ENCODE measurements at regions not wholly inside any gene's neighbourhood (a gene's known extent, or its start where the extent isn't known, plus 50 kb on each side); places are given as distances from the start of the nearest gene placed in this dataset.

DNA sequence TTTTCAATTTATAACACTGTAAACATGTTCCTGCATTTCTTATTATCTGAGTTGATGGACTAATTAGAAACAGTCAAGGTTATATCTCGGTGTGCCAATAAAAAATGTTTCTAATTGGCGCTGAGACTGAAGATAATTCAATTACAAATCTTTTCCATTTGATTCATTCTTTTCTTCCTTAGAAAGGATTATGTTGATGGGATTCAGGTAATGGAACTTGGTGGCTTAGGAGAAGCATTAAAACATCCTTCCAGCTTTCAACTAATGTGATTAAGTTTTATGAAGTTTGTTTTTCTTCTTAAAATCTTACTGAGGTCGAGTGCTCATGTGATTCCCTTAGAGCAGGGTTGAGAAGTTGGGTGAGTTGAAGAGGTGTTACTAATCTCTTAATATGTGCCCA is 1015.3 kb downstream of the NR2F1-AS1 start:
- no peak overlapping the region for H3K4me3 ChIP-seq (ENCODE audit: low read depth, low read length)
- TF ChIP-seq, protein P1, sequence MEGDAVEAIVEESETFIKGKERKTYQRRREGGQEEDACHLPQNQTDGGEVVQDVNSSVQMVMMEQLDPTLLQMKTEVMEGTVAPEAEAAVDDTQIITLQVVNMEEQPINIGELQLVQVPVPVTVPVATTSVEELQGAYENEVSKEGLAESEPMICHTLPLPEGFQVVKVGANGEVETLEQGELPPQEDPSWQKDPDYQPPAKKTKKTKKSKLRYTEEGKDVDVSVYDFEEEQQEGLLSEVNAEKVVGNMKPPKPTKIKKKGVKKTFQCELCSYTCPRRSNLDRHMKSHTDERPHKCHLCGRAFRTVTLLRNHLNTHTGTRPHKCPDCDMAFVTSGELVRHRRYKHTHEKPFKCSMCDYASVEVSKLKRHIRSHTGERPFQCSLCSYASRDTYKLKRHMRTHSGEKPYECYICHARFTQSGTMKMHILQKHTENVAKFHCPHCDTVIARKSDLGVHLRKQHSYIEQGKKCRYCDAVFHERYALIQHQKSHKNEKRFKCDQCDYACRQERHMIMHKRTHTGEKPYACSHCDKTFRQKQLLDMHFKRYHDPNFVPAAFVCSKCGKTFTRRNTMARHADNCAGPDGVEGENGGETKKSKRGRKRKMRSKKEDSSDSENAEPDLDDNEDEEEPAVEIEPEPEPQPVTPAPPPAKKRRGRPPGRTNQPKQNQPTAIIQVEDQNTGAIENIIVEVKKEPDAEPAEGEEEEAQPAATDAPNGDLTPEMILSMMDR (IDR thresholded peaks at IDR 0.05; ENCODE audit: low read depth, low read length), result no peak
- no peak for DNase-seq (ENCODE audit: low read depth, low spot score)
- in situ Hi-C loops (cut with HindIII; ENCODE audit: low sequenced_read_pairs), result no loop called here

DNA sequence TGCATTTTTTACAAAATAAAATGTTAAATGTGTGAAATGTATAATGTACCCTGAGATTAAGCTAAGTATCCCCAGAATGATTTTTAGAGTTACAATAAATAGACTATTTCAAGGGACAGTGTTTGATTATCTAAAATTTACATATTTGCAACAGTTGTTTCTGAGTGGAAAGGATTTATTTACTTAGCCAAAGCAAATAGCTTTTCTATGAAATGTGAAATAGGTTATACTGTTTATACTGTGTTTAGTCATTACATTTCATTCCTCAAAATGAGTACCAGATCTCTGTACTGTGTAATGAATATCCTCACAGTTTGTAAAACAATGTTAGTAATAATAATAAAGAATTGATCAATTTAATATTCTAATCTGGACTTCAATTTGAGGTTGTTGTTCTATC is 1019.0 kb downstream of the NR2F1-AS1 start:
- TF ChIP-seq, protein P1 (IDR thresholded peaks at IDR 0.05; ENCODE audit: low read depth, low read length), result no peak
- DNase-seq (ENCODE audit: low read depth, low spot score), result no peak
- in situ Hi-C loops (cut with HindIII; ENCODE audit: low sequenced_read_pairs), result no loop called here
- no peak overlapping the region for H3K4me3 ChIP-seq (ENCODE audit: low read depth, low read length)

DNA sequence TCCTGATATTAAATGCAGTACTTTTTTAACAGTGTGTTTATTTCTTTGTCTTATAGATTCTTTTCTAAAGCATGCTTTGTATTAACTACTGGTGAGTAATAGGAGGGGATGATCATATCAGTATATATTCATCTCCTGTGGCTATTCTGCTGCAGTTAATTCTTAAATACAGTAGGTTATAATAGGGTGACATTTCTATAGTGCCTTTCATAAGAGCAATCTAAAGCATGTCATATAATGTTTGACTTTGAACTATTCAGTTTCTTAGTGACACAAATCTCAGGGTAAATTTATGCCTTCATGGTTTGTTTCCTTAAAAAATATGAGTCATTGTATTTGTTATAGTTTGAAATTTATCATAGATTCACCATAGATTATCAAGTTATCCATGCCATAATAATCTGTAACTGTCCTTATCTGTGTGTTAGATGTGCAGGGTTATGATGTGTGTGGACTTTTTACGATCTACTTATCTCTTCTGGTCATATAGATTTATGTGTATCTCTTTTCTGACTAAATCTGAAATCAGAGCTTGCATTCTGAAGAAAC is 1019.5 kb downstream of the NR2F1-AS1 start:
- H3K4me3 ChIP-seq (ENCODE audit: low read depth, low read length), result no peak overlapping the region
- TF ChIP-seq, protein P1 (IDR thresholded peaks at IDR 0.05; ENCODE audit: low read depth, low read length), result no peak
- DNase-seq (ENCODE audit: low read depth, low spot score), result no peak
- in situ Hi-C loops (cut with HindIII; ENCODE audit: low sequenced_read_pairs), result no loop called here

DNA sequence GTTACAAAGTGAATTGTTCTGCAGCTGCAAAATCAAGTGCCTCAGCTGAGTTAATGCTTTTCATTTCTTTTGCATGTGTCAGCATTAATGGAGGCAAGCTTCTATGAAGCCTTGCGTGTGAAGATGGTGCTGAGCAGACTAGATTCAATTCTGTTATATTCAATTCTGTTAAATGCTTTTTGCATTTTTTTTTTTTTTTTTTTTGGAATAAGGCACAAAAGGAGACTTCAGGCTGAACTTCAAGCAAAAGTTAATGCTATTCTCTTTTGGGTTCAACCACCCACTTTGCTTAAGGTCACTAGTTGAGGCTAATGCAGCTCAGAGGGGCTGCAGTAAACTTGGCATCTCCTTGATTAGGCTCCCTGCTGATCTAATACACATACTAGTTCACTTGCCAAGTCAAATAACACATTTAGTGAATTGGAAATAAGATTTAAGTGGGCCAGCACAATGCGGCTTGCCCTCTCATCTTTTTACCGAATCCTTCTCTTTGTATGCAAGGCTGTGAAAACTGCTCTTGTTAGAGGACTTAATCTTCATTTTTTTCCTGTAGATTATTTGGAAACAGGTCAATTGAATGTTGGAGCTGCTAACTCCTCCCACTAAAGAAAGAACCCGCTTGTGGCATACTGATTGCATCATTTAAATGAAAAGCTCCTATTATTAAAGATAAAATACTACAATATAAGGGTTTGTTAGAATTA is 1020.2 kb downstream of the NR2F1-AS1 start:
- H3K4me3 ChIP-seq (ENCODE audit: low read depth, low read length), result no peak overlapping the region
- DNase-seq (ENCODE audit: low read depth, low spot score), result peak; percentile 89
- TF ChIP-seq, protein P1 (IDR thresholded peaks at IDR 0.05; ENCODE audit: low read depth, low read length), result no peak
- in situ Hi-C loops (cut with HindIII; ENCODE audit: low sequenced_read_pairs), result no loop called here

DNA sequence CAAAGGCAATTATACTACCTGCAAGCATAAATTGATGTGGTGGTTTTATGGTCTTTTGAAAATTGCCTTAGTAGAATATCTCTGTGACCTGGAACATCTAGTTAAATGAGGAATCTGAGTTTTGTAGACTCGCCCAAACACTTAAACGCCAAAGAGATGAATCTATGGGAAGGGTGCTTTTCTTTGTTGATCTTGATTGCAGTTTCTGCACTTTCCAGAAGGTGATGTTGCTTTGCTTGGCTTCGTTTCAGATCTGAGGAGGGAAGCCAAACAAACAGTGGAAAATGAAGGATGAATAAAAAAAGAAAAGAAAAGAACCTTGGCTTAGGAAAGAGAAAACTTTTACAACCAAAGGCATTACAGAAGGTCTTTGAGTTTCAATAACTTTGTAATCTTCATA is 1021.2 kb downstream of the NR2F1-AS1 start:
- peak; percentile 86 for DNase-seq (ENCODE audit: low read depth, low spot score)
- no peak overlapping the region for H3K4me3 ChIP-seq (ENCODE audit: low read depth, low read length)
- TF ChIP-seq, protein P1 (IDR thresholded peaks at IDR 0.05; ENCODE audit: low read depth, low read length), result peak; percentile 26
- in situ Hi-C loops (cut with HindIII; ENCODE audit: low sequenced_read_pairs), result no loop called here

DNA sequence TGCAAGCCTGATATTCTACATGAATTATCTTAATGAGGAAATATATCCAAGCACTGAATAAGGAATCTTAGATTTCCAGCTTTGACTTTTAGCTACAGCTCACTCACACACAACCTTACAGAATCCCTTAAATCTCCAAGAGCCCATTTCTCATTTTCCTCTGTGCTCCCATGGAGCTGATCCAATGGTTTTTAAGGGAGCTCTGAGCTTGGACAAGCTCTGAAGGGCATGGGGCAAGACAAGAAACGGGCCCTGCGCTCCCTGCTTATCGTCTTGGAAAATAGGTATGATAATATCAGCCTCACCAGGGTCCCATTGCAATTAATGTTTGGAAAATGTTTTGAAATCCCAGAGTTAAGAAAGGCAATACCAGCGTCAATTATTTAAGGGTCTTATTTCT is 1021.7 kb downstream of the NR2F1-AS1 start:
- DNase-seq (ENCODE audit: low read depth, low spot score), result no peak
- H3K4me3 ChIP-seq (ENCODE audit: low read depth, low read length), result no peak overlapping the region
- in situ Hi-C loops (cut with HindIII; ENCODE audit: low sequenced_read_pairs), result no loop called here
- TF ChIP-seq, protein P1 (IDR thresholded peaks at IDR 0.05; ENCODE audit: low read depth, low read length), result no peak
